ENCODE measurements at regions not wholly inside any gene's neighbourhood (a gene's known extent, or its start where the extent isn't known, plus 50 kb on each side); places are given as distances from the start of the nearest gene placed in this dataset.

- no peak for DNase-seq
These were observed 778.5 kb upstream of the FANCL start for GRCh38 chr2:59019566-59020159.

- DNase-seq: no peak
These were observed 777.6 kb upstream of the FANCL start for GRCh38 chr2:59018737-59019136.

DNA sequence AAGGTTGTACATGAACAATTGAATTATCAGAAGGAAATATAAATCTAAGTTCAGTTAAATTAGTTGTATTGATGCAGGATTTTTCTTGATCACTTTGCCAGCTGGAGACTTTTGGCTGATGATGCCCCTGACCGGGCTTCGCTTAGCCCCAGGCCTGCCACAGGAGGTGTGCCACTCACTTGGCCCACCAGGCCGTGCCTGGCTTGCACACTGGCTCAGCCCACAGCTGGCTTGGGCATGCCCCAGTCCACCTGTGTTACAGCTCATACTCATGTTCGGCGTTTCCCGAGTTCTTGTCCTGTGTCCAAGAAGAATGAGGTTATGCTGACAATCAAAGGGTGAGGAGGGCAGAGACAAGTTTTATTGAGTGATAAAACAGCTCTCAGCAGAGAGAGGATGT is 773.9 kb upstream of the FANCL start:
- no peak for DNase-seq

DNA sequence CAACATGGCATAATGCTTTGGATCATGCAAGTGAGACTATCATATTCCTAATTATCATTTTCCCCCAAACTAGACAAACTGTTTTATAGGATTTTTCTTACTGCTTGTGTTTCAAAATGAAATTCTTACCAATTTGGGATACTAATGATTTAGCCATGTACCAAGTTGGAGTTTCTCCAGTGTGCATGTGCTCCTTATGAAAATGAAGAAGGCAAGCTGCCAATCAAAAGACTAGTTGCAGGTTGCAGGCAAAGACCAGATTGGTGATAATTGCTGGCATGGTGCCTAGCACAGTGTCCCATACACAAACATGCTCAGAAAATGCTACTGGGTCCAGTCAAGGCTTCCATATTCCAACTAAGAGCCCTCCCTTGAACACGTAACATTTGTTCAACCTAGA is 771.8 kb upstream of the FANCL start:
- DNase-seq: no peak

- no peak for DNase-seq
These were observed 771.1 kb upstream of the FANCL start for GRCh38 chr2:59012234-59012633.

DNA sequence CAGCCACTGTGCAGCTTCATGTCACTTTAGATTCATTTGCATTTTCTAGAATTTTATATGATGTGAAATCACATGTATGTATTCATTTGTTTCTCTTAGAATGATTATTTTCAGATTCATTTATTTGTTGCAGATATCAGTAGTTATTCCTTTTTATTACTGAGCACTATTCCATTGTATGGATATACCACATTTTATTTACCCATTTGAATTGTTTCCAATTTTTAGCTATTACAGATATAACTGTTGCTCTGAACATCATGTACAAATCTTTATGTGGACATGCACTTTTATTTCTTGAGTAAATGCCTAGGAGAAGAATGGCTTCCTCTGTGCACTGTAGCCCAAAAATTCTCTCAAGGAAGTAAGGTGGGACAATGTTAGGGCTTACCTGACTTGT is 767.8 kb upstream of the FANCL start:
- DNase-seq: no peak

DNA sequence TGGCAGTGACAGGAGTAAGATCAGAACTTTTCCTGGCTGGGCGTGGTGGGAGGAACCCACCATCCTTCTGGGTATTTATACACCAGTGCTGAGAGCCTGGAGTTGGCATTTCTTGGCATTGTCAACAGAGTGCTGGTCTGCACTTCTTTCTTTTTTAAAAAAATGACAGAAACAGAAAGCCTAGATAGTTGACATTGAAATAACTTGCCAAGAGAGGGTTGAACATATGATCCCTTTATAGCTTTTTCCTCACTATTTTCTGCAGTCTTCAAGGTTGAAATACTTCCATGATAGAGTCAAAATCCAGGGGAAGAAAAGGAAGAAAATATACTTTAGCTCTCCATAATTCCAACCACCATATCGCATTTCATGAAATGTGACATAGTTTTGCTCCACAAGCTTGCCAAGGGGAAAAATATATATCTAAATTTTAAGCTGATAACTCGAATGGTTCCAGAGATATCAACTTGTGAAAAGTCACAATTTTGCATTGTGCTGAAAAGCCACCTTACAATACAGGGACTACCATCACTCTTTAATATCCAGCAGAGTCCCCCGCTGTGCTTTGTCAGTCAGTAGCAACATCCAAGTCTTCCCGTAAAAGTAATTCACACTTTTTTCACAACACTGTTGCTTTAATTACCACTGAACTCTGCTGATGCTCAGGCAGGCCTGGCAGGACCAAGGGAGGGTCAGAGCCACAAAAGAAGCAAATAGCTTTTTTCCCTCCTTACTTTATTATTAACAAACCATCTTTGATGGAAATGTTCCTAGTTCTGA is 764.9 kb upstream of the FANCL start:
- no peak for DNase-seq

- no peak for DNase-seq
These were observed 763.5 kb upstream of the FANCL start for GRCh38 chr2:59004621-59005020.

GRCh38 chr2:59000796-59001195 is 759.7 kb upstream of the FANCL start:
- no peak for DNase-seq

GRCh38 chr2:58992062-58992706 is 751.1 kb upstream of the FANCL start:
- no peak for DNase-seq

- DNase-seq: no peak
These were observed 750.2 kb upstream of the FANCL start for GRCh38 chr2:58991357-58991756.

DNA sequence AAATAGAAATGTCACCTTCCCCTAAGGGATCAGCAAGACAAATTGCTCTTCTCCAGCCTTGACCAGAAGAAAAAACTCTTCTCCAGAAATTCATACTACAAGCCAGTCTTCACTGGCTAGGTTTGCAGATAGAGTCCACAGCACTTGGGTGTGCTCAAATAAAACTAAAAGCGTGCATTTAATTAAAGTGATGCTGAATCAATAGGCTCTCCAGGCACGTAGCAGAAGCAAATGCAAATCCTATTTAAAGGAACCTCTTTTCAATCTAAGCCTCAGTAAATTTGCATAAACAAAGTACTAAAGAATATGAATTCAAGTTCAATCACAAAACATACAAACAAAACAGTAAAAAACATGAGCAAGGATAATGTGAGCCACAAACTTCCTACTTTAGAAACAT is 744.4 kb upstream of the FANCL start:
- no peak for DNase-seq

- no peak for DNase-seq
These were observed 743.6 kb upstream of the FANCL start for GRCh38 chr2:58984731-58985130.

GRCh38 chr2:58983111-58983510 is 742.0 kb upstream of the FANCL start:
- no peak for DNase-seq

GRCh38 chr2:58981237-58981636 is 740.1 kb upstream of the FANCL start:
- DNase-seq: no peak

GRCh38 chr2:58976375-58977071 is 735.4 kb upstream of the FANCL start:
- no peak for DNase-seq

DNA sequence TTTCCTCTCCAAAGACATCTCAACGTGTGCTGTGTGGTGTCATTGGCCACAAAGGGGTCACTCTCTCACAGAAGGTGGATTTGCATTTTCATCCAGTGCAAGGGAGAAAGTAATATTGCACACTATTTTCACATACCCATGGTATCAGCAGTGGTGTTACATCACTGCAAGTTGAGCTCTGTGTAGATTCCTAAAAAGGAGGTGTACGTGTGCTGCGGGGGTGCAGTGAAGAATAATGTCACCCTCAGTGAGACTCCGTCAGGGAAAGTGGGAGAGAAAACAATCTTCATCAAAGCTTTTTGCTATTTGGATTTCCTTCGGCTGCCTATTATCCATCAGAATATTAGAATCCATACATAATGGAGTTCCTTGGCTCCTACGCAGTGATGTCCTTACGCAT is 733.8 kb upstream of the FANCL start:
- DNase-seq: no peak

GRCh38 chr2:58974426-58974825 is 733.3 kb upstream of the FANCL start:
- DNase-seq: no peak

- no peak for DNase-seq
These were observed 732.7 kb upstream of the FANCL start for GRCh38 chr2:58973811-58974281.

DNA sequence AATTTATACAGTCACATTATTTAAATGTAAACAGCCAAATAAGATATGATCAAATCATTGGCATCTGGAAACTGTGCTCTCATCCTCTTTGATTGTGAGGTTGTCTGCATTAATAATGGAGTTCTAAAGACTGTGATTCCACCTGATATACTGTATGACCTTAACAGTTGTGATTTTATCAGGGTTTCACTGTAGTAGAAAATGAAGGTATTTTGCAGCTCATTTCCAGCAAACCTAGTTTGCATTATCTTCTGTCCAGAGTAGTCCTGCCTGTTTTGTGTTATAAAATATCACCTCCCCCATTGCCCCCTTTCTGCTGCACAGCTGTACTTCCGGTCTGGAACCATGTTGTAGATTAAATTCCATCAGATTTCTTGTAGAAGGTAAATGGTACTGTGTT is 731.6 kb upstream of the FANCL start:
- no peak for DNase-seq

DNA sequence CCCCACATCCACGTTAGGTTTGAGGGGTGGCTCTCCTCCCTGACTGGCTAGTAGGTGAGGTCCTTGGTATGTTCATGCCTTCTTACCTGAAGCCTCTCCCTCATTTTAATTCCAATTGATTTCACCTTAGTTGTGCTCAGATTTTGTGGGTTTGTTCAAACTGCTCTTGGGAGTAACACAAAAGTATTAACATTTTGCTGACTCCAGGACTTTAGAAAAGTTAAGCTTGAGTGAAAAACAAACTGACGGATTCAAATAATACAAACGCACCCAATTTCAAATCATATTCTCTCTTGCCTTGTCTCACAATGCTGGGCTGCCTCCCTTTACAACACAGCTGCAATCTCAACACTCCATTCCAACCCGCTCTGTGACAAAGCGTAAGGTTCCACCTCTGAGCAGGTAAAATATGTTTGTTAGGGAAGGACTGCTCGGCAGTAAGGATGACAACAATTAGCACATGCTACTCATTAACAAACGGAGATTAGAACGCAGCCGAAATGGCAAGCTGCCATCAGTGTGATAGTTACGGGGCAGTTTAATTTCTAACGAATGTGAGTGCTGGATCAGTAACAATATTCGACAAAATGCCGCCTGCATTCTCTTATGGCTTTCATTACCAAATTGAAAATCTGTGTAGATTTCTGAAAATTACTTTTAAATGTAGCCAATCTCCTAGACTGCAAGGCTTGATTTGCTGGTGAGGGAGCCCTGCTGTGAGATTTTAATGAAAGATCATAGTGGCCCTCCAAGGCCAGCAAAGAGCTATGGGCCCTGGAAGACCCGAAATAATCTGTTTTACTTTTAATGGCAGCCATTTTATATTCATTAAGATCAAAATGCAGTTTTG is 730.6 kb upstream of the FANCL start:
- DNase-seq: no peak

DNA sequence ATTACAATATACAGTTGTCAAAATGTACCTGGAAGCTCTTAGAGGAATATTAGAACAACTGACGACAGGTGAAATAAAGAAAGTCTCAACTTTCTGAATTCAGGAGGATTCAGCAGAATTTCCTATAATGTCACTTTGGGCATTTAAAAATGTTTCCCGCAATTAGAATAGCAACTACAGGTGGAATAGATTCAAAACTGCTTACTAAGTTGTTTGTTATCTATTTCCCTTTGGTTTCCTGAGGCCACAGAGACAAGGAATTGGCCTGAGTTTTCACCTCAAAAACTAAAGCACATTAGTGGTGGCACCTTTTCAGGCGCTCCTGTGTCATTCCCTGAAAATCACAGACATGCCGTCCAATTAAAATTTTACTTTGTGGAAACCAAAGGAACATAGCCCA is 729.2 kb upstream of the FANCL start:
- DNase-seq: no peak

DNA sequence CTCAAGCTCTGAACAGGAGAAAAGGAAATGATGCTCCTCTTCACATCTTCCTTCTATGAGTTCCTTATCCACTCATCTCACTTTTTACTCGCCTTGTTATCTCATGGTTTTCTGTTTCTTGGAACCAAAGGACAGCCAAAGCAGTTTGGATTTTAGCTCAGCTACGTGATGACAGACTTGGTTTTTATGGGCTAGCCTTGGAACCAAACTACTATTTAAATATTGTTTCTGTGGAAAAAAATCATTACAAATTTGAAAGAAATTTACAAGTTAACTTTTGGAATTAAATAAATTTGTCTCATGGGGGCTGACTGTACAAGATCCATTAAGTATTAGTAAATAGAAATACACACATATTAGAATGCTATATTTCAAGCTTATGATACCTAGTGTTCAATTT is 727.8 kb upstream of the FANCL start:
- DNase-seq: no peak
